Upper lobe of left lung (tissue), 6 donors: ENCODE measurements at regions not wholly inside any gene's neighbourhood (a gene's known extent, or its start where the extent isn't known, plus 50 kb on each side); places are given as distances from the start of the nearest gene placed in this dataset.
"Not testable (repeated sequence)": the region's sequence is repeated elsewhere in the genome, so short reads cannot be mapped to it uniquely, and the experiment has no call there.

ENCODE experiments used
- ATAC-seq, 2 donors: fragments of 200-7000 bp; cut with Tn5 transposase; one replicate each; pipeline ENCODE4 v1.9.1; 2022; ENCODE audit warnings: mild to moderate bottlenecking in 2 of 2, moderate library complexity in 2 of 2; ENCODE audit not compliant: low FRiP score in 2 of 2
- DNase-seq, 2 donors: peaks; one replicate each; pipeline ENCODE4 v3.0.0-alpha.2; 2019 to 2020
- H3K27ac ChIP-seq, 4 donors: fragments of 200-600 bp; sonication (generic); one replicate each; pipeline ENCODE4 v1.5.1; 2016 to 2019
- H3K27me3 ChIP-seq, 4 donors: fragments of 200-600 bp; sonication (generic); one replicate each; pipeline ENCODE4 v1.5.1; 2017 to 2019
- H3K36me3 ChIP-seq, 4 donors: fragments of 200-600 bp; sonication (generic); one replicate each; pipeline ENCODE4 v1.5.1; 2016 to 2019
- H3K4me1 ChIP-seq, 4 donors: fragments of 200-600 bp; sonication (generic); one replicate each; pipeline ENCODE4 v1.5.1; 2018 to 2019
- H3K4me3 ChIP-seq, 4 donors: fragments of 200-600 bp; sonication (generic); one replicate each; pipeline ENCODE4 v1.5.1; 2017 to 2019; ENCODE audit warnings: mild to moderate bottlenecking in 2 of 4, moderate library complexity in 1 of 4
- H3K9me3 ChIP-seq, 4 donors: fragments of 200-600 bp; sonication (generic); one replicate each; pipeline ENCODE4 v1.5.1; 2018 to 2019
- CTCF ChIP-seq, 6 experiments: fragments of 450-650 bp in 4 of 6; fragments of 200-600 bp in 2 of 6; sonication (generic) in 2 of 6; IDR thresholded peaks; one replicate each; pipeline ENCODE4 v1.5.1; 2016 to 2019; ENCODE audit warnings: antibody characterized with exemption in 6 of 6
- EP300 ChIP-seq, 4 donors: sonication (generic); formaldehyde crosslinking; IDR thresholded peaks; one replicate each; pipeline ENCODE4 v1.5.1; 2017; ENCODE audit warnings: antibody characterized with exemption in 4 of 4, control low read depth in 2 of 4
- POLR2A ChIP-seq, 4 donors: fragments of 450-650 bp; IDR thresholded peaks; one replicate each; pipeline ENCODE4 v1.5.1; 2016 to 2017; ENCODE audit warnings: antibody characterized with exemption in 4 of 4, mild to moderate bottlenecking in 2 of 4
- POLR2AphosphoS5 ChIP-seq, 2 donors: sonication (generic); formaldehyde crosslinking; IDR thresholded peaks; one replicate each; pipeline ENCODE4 v1.5.1; 2017; ENCODE audit warnings: antibody characterized with exemption in 2 of 2
- WGBS, 2 donors: methylation state at CpG; one replicate each; pipeline ENCODE4 v1.1.5; 2017 to 2018; 5-methylcytosine and 5-hydroxymethylcytosine counted together
- donor health status: DM: no; HTN: no; CAD: no; lungs with moderate emphysema.
- donor health status: DM: no; HTN: yes; CAD: no; lungs with severe emphysema.

GRCh38 chr5:136563489-136563888, 198.1 kb upstream of the TRPC7 start:
- Histone ChIP-seq H3K9me3 (no peaks in the 10 kb centered on the region), H3K4me3 (no peak overlapping the region), H3K27ac (no peak overlapping the region), H3K36me3 (no peaks in the 10 kb centered on the region), H3K4me1 (no peaks in the 10 kb centered on the region), H3K27me3 (no peaks in the 10 kb centered on the region)
- WGBS, 2 donors: 61 to 67% methylated on average over 6 of the region's 6 CpGs
- DNase-seq: no peak
- TF ChIP-seq POLR2AphosphoS5 (IDR thresholded peaks at IDR 0.05): no peak
- no peak for TF ChIP-seq EP300 (IDR thresholded peaks at IDR 0.05)
- TF ChIP-seq POLR2A (IDR thresholded peaks at IDR 0.05): no peak
- no peak for TF ChIP-seq CTCF (IDR thresholded peaks at IDR 0.05)
- ATAC-seq: no peak

- DNase-seq (no peak), ATAC-seq (no peak)
Observed at GRCh38 chr5:136560126-136560525, 194.8 kb upstream of the TRPC7 start.

GRCh38 chr5:136559651-136560050, 194.3 kb upstream of the TRPC7 start:
- DNase-seq (no peak), ATAC-seq (no peak)
- Histone ChIP-seq H3K4me3 (no peak overlapping the region), H3K27me3 (no peaks in the 10 kb centered on the region), H3K4me1 (no peaks in the 10 kb centered on the region), H3K27ac (no peak overlapping the region), H3K36me3 (no peaks in the 10 kb centered on the region), H3K9me3 (peaks cover 0 to 9% (median 2%) of the 10 kb centered on the region in 4 donors)
- 66 to 80% methylated on average over 2 of the region's 2 CpGs for whole genome bisulfite sequencing, 2 donors
- TF ChIP-seq EP300 (IDR thresholded peaks at IDR 0.05) (no peak), POLR2A (IDR thresholded peaks at IDR 0.05) (no peak), POLR2AphosphoS5 (IDR thresholded peaks at IDR 0.05) (no peak), CTCF (IDR thresholded peaks at IDR 0.05) (no peak)

More at GRCh38 chr5:136560126-136560525, 194.8 kb upstream of the TRPC7 start:
- TF ChIP-seq POLR2A (IDR thresholded peaks at IDR 0.05): no peak
- TF ChIP-seq POLR2AphosphoS5 (IDR thresholded peaks at IDR 0.05): no peak
- no peak for TF ChIP-seq CTCF (IDR thresholded peaks at IDR 0.05)
- no peak for TF ChIP-seq EP300 (IDR thresholded peaks at IDR 0.05)
- Histone ChIP-seq H3K4me3 (no peak overlapping the region), H3K9me3 (peaks cover 0 to 4% (median 2%) of the 10 kb centered on the region in 4 donors), H3K27me3 (no peaks in the 10 kb centered on the region), H3K36me3 (no peaks in the 10 kb centered on the region), H3K27ac (no peak overlapping the region), H3K4me1 (no peaks in the 10 kb centered on the region)
- 64 to 79% methylated on average over 1 of the region's 1 CpG for WGBS, 2 donors

- not testable (repeated sequence) for H3K27ac ChIP-seq, H3K4me1 ChIP-seq, H3K36me3 ChIP-seq, H3K27me3 ChIP-seq, H3K4me3 ChIP-seq, DNase-seq, H3K9me3 ChIP-seq, ATAC-seq
- WGBS, 2 donors: 70 to 86% methylated on average over 2 of the region's 2 CpGs
Observed at GRCh38 chr5:136547096-136547495, 181.8 kb upstream of the TRPC7 start.

GRCh38 chr5:136546441-136546840, 181.1 kb upstream of the TRPC7 start:
- ATAC-seq, H3K27me3 ChIP-seq, H3K27ac ChIP-seq, H3K4me1 ChIP-seq, H3K9me3 ChIP-seq, H3K36me3 ChIP-seq, H3K4me3 ChIP-seq, DNase-seq: not testable (repeated sequence)
- 87 to 88% methylated on average over 3 of the region's 3 CpGs for WGBS, 2 donors

GRCh38 chr5:136545031-136545430, 179.7 kb upstream of the TRPC7 start:
- H3K27me3 ChIP-seq, H3K4me3 ChIP-seq, H3K36me3 ChIP-seq, H3K9me3 ChIP-seq, H3K4me1 ChIP-seq, ATAC-seq, H3K27ac ChIP-seq, DNase-seq: not testable (repeated sequence)
- WGBS, 2 donors: 84 to 86% methylated on average over 5 of the region's 5 CpGs
